ENCODE measurements at regions not wholly inside any gene's neighbourhood (a gene's known extent, or its start where the extent isn't known, plus 50 kb on each side); places are given as distances from the start of the nearest gene placed in this dataset.

- TF ChIP-seq CTCF (conservative IDR thresholded peaks at IDR 0.05): no peak
Observed at GRCh38 chr2:180555391-180555965, 424.9 kb upstream of the UBE2E3 start.

More at GRCh38 chr2:180555391-180555965, 424.9 kb upstream of the UBE2E3 start:
- Histone ChIP-seq H2AFZ (ENCODE audit: low read length) (no peak overlapping the region), H3K56ac (ENCODE audit: insufficient read length, low read depth, low read length) (no peak overlapping the region), H3K79me1 (ENCODE audit: insufficient read depth, low read depth, low read length, poor library complexity, severe bottlenecking) (no peaks in the 10 kb centered on the region), H4K91ac (ENCODE audit: insufficient read length, low read depth, low read length) (no peak overlapping the region), H2BK12ac (ENCODE audit: insufficient read length, low read depth, low read length) (no peak overlapping the region), H2BK120ac (ENCODE audit: low read depth, low read length, poor library complexity, severe bottlenecking) (no peak overlapping the region), H2BK5ac (ENCODE audit: insufficient read length, low read length) (no peak overlapping the region), H3T11ph (ENCODE audit: low read length) (no peak overlapping the region), H3K4ac (ENCODE audit: low read depth, low read length) (no peak overlapping the region), H4K8ac (replicated peaks; ENCODE audit: insufficient read length, low read depth, low read length) (no peak overlapping the region), H3K4me1 (ENCODE audit: insufficient read depth, low read length) (no peaks in the 10 kb centered on the region), H2AK5ac (ENCODE audit: insufficient read length, low read length) (no peak overlapping the region), H3K18ac (ENCODE audit: insufficient read length, low read depth, low read length) (no peak overlapping the region), H3K27ac (ENCODE audit: insufficient read length, low read depth, low read length) (no peak overlapping the region), H4K5ac (ENCODE audit: insufficient read length, low read depth, low read length) (no peak overlapping the region), H4K20me1 (ENCODE audit: control insufficient read depth, insufficient read depth, insufficient read length) (no peaks in the 10 kb centered on the region), H3K9ac (ENCODE audit: extremely low read depth, insufficient read length, low read length) (no peak overlapping the region), H3K79me2 (ENCODE audit: insufficient read depth, low read length) (no peaks in the 10 kb centered on the region), H2BK20ac (ENCODE audit: low read depth, low read length, poor library complexity, severe bottlenecking) (no peak overlapping the region), H3K9me3 (ENCODE audit: control insufficient read depth, low read depth, low read length) (no peaks in the 10 kb centered on the region), H2BK15ac (ENCODE audit: low read depth, low read length) (no peak overlapping the region), H3K14ac (ENCODE audit: insufficient read depth, low read length) (no peak overlapping the region; the same call in 1 of the 2 replicates), H3K23me2 (ENCODE audit: insufficient read length, low read depth, low read length, poor library complexity, severe bottlenecking) (no peaks in the 10 kb centered on the region), H3K4me2 (ENCODE audit: insufficient read depth, insufficient read length, low read length) (no peak overlapping the region), H3K23ac (ENCODE audit: insufficient read length, low read depth, low read length) (no peak overlapping the region), H3K27me3 (ENCODE audit: insufficient read depth, low read length) (no peaks in the 10 kb centered on the region)
- Mint-ChIP-seq H3K4me3 (no peak overlapping the region), H3K27me3 (ENCODE audit: low read depth) (no peaks in the 10 kb centered on the region), H3K4me1 (no peaks in the 10 kb centered on the region), H3K27ac (no peak overlapping the region), H3K36me3 (ENCODE audit: insufficient read depth in 1 of 3, low read depth in 3 of 3) (no peaks in the 10 kb centered on the region; a peak in 1 of 7 replicates), H3K9me3 (peaks cover 0 to 2% of the 10 kb centered on the region in 2 experiments; a peak in 1 of 5 replicates)
- no CpG with 5 or more reads among the region's 19 CpGs for WGBS (ENCODE audit: extremely low coverage, insufficient read length, low lambda C conversion rate)
- DNase-seq: no peak

Measured in H9 (cell line).